ENCODE measurements at regions not wholly inside any gene's neighbourhood (a gene's known extent, or its start where the extent isn't known, plus 50 kb on each side); places are given as distances from the start of the nearest gene placed in this dataset.
"Not testable (repeated sequence)": the region's sequence is repeated elsewhere in the genome, so short reads cannot be mapped to it uniquely, and the experiment has no call there.

DNA sequence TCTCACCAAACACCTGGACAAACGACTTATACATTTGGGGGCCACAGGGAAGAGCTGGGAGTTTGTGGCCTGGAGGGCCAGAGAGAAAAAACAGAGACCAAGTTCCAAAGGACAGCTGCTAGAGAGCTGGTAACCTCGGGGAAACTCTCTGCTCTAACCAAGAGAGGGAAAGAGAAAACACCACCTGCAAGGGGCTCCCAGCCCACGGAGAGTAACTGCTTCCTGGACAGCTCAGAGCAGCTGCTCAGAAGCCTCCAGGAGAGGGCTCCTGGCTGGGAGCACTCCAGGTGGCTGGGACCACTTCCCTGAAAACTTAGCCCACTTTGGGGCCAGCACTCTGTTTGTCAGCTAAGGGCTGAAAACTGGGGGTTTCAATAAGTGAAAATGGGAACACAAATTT, 154.8 kb upstream of the GRIK3 start:
- Histone ChIP-seq H3K36me3 (ENCODE audit: low read depth) (no peaks in the 10 kb centered on the region), H3K9me2 (ENCODE audit: insufficient read depth) (no peaks in the 10 kb centered on the region), H3K4me2 (ENCODE audit: unreplicated experiment) (no peak overlapping the region), H3K27ac (no peak overlapping the region), H3K9ac (no peak overlapping the region), H3K4me1 (ENCODE audit: insufficient read depth) (no peaks in the 10 kb centered on the region), H2AFZ (no peak overlapping the region), H3K27me3 (replicated peaks; ENCODE audit: insufficient read depth) (no peaks in the 10 kb centered on the region), H3F3A (ENCODE audit: insufficient read depth) (no peaks in the 10 kb centered on the region), H3K9me3 (ENCODE audit: low read depth) (no peaks in the 10 kb centered on the region), H3K79me2 (ENCODE audit: insufficient read depth) (no peaks in the 10 kb centered on the region), H3K4me3 (no peak overlapping the region), H4K20me1 (ENCODE audit: insufficient read depth) (no peaks in the 10 kb centered on the region)
- TF ChIP-seq EZH2 (IDR thresholded peaks at IDR 0.05; ENCODE audit: insufficient read depth, poor library complexity, severe bottlenecking) (no peak), EZH2phosphoT487 (IDR thresholded peaks at IDR 0.05; ENCODE audit: insufficient read depth, low read depth) (no peak)
- in situ Hi-C loops (cut with MboI) = no loop called here
- DNase-seq = no peak
- 2 to 5% methylated on average over 3 of the region's 3 CpGs for WGBS, 2 experiments (ENCODE audit: low coverage in 1 of 2, low lambda C conversion rate in 2 of 2, missing lambda C conversion rate in 2 of 2)

DNA sequence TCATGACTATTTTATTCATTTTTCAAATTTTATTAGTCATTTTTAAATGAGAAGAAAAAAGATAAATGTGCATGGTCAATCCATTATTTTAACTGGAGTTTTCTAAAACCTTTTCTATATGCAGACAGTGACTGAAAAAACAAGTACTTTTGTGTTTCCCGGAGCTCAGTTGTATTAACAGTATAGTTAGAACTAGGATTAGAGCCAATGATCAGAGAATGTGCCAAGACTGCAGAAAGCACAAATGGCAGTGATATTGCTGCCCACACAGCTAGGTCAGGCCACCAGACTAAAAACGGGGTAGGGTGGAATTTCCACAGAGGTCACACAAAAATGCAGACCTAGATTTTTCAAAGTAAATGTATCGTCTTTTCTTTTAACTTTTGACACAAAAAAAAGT, 163.1 kb upstream of the GRIK3 start:
- H3K9me2 ChIP-seq (ENCODE audit: insufficient read depth) = no peaks in the 10 kb centered on the region
- H3K36me3 ChIP-seq (ENCODE audit: low read depth) = no peaks in the 10 kb centered on the region
- no peaks in the 10 kb centered on the region for H3K79me2 ChIP-seq (ENCODE audit: insufficient read depth)
- H3K4me3 ChIP-seq = no peak overlapping the region
- H3K4me1 ChIP-seq (ENCODE audit: insufficient read depth) = no peaks in the 10 kb centered on the region
- H2AFZ ChIP-seq = no peak overlapping the region
- DNase-seq = no peak
- H3K9ac ChIP-seq = no peak overlapping the region
- TF ChIP-seq EZH2phosphoT487 (IDR thresholded peaks at IDR 0.05; ENCODE audit: insufficient read depth, low read depth) (no peak), EZH2 (IDR thresholded peaks at IDR 0.05; ENCODE audit: insufficient read depth, poor library complexity, severe bottlenecking) (no peak)
- no peak overlapping the region for H3K27ac ChIP-seq
- H3K9me3 ChIP-seq (ENCODE audit: low read depth) = no peaks in the 10 kb centered on the region
- no peaks in the 10 kb centered on the region for H4K20me1 ChIP-seq (ENCODE audit: insufficient read depth)
- 3 to 6% methylated on average over 3 of the region's 3 CpGs for WGBS, 2 experiments (ENCODE audit: low coverage in 1 of 2, low lambda C conversion rate in 2 of 2, missing lambda C conversion rate in 2 of 2)
- H3K4me2 ChIP-seq (ENCODE audit: unreplicated experiment) = no peak overlapping the region
- no peaks in the 10 kb centered on the region for H3K27me3 ChIP-seq (replicated peaks; ENCODE audit: insufficient read depth)
- H3F3A ChIP-seq (ENCODE audit: insufficient read depth) = no peaks in the 10 kb centered on the region
- in situ Hi-C loops (cut with MboI) = no loop called here

DNA sequence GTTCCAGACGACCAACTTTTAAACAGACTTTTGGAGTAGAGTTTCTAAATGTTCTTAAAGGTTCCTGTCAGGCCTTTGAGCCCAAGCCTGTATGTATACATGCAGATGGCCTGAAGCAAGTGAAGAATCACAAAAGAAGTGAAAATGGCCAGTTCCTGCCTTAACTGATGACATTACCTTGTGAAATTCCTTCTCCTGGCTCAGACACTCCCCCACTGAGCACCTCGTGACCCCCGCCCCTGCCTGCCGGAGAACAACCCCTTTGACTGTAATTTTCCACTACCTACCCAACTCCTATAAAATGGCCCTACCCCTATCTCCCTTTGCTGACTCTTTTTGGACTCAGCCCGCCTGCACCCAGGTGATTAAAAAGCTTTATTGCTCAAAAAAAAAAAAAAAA, 180.0 kb upstream of the GRIK3 start:
- H3K79me2 ChIP-seq (ENCODE audit: insufficient read depth); DNase-seq; H3K36me3 ChIP-seq (ENCODE audit: low read depth); H3K4me1 ChIP-seq (ENCODE audit: insufficient read depth); H3K27me3 ChIP-seq (replicated peaks; ENCODE audit: insufficient read depth); H3K9ac ChIP-seq; H3K9me2 ChIP-seq (ENCODE audit: insufficient read depth); in situ Hi-C loops (cut with MboI); H3K9me3 ChIP-seq (ENCODE audit: low read depth); H3K4me2 ChIP-seq (ENCODE audit: unreplicated experiment); H2AFZ ChIP-seq; H3F3A ChIP-seq (ENCODE audit: insufficient read depth); H3K4me3 ChIP-seq; H4K20me1 ChIP-seq (ENCODE audit: insufficient read depth); H3K27ac ChIP-seq: not testable (repeated sequence)
- WGBS, 2 experiments (ENCODE audit: low coverage in 1 of 2, low lambda C conversion rate in 2 of 2, missing lambda C conversion rate in 2 of 2) = 22 to 35% methylated on average over 5 of the region's 5 CpGs

DNA sequence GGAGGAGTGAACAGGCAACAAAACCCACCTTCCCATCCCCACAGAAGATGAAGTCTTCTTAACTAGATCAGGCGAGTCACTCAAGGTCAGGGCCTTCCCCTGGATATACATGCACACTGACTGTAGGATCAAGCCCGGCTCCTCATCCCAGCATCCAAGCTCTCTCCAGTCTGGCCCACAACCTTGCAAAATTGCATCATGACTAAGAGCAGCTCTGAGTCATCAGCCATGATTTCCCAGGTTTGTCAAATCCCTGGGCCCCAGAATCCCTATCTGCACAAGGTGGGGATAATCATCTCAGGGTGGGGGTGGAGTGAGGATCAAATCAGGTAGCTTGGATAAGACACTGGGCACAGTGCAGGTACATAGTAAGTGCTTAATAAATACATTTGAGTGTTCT, 199.3 kb upstream of the GRIK3 start:
- Histone ChIP-seq H3F3A (ENCODE audit: insufficient read depth) (no peaks in the 10 kb centered on the region), H3K4me1 (ENCODE audit: insufficient read depth) (no peaks in the 10 kb centered on the region), H3K27me3 (replicated peaks; ENCODE audit: insufficient read depth) (no peaks in the 10 kb centered on the region), H3K79me2 (ENCODE audit: insufficient read depth) (no peaks in the 10 kb centered on the region), H3K4me2 (ENCODE audit: unreplicated experiment) (no peak overlapping the region), H2AFZ (no peak overlapping the region), H3K9me3 (ENCODE audit: low read depth) (no peaks in the 10 kb centered on the region), H3K36me3 (ENCODE audit: low read depth) (no peaks in the 10 kb centered on the region), H3K27ac (no peak overlapping the region), H3K4me3 (no peak overlapping the region), H4K20me1 (ENCODE audit: insufficient read depth) (no peaks in the 10 kb centered on the region), H3K9me2 (ENCODE audit: insufficient read depth) (no peaks in the 10 kb centered on the region), H3K9ac (no peak overlapping the region)
- peak; percentile 5 for DNase-seq
- WGBS, 2 experiments (ENCODE audit: low coverage in 1 of 2, low lambda C conversion rate in 2 of 2, missing lambda C conversion rate in 2 of 2) = 55 to 56% methylated on average over 2 of the region's 2 CpGs
- no peak for TF ChIP-seq EZH2 (IDR thresholded peaks at IDR 0.05; ENCODE audit: insufficient read depth, poor library complexity, severe bottlenecking)
- TF ChIP-seq EZH2phosphoT487 (IDR thresholded peaks at IDR 0.05; ENCODE audit: insufficient read depth, low read depth) = no peak
- in situ Hi-C loops (cut with MboI) = no loop called here

DNA sequence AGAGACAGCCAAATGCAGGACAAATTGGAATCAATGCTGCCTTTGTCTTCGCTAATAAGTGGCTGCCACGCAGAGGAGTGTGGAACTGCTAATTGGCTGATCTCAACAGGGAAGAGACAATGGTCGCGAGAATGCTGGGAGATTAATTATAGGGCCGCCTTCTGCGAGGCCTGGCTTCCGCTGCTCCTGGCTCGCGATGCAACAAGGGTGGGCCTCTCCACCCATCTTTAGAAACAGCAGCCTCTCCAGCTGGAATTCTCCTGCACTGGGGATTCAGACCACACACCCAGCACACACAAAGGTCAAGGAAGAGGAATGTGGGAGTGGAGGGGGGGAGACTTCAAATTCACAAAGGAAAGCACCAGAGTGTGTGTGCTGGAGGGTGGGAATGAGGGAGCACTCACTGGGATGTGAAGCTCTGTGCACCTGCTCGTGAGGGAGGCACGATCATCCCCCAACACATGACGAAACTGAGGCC, 200.7 kb upstream of the GRIK3 start:
- no peaks in the 10 kb centered on the region for H3K27me3 ChIP-seq (replicated peaks; ENCODE audit: insufficient read depth)
- 3% methylated on average over 12 of the region's 12 CpGs for WGBS, 2 experiments (ENCODE audit: low coverage in 1 of 2, low lambda C conversion rate in 2 of 2, missing lambda C conversion rate in 2 of 2)
- no peaks in the 10 kb centered on the region for H3K79me2 ChIP-seq (ENCODE audit: insufficient read depth)
- H4K20me1 ChIP-seq (ENCODE audit: insufficient read depth) = no peaks in the 10 kb centered on the region
- no peaks in the 10 kb centered on the region for H3K36me3 ChIP-seq (ENCODE audit: low read depth)
- H3K27ac ChIP-seq = no peak overlapping the region
- H3K9ac ChIP-seq = no peak overlapping the region
- H3K9me2 ChIP-seq (ENCODE audit: insufficient read depth) = no peaks in the 10 kb centered on the region
- DNase-seq = no peak
- no peaks in the 10 kb centered on the region for H3K9me3 ChIP-seq (ENCODE audit: low read depth)
- no peaks in the 10 kb centered on the region for H3K4me1 ChIP-seq (ENCODE audit: insufficient read depth)
- TF ChIP-seq EZH2 (IDR thresholded peaks at IDR 0.05; ENCODE audit: insufficient read depth, poor library complexity, severe bottlenecking) (no peak), EZH2phosphoT487 (IDR thresholded peaks at IDR 0.05; ENCODE audit: insufficient read depth, low read depth) (no peak)
- H3K4me3 ChIP-seq = no peak overlapping the region
- H2AFZ ChIP-seq = no peak overlapping the region
- no peaks in the 10 kb centered on the region for H3F3A ChIP-seq (ENCODE audit: insufficient read depth)
- no peak overlapping the region for H3K4me2 ChIP-seq (ENCODE audit: unreplicated experiment)
- in situ Hi-C loops (cut with MboI) = no loop called here
